Activated CD8-positive, alpha-beta T cell treated with anti-CD3 and anti-CD28 coated beads for 36 hours (primary cell): ENCODE measurements at regions not wholly inside any gene's neighbourhood (a gene's known extent, or its start where the extent isn't known, plus 50 kb on each side); places are given as distances from the start of the nearest gene placed in this dataset.

Source experiments
- ATAC-seq: fragments of 200-7000 bp; cut with Tn5 transposase; one replicate; pipeline ENCODE4 v1.10.0; 2021; ENCODE audit warnings: mild to moderate bottlenecking, moderate library complexity
- CTCF ChIA-PET: fragments of 350-600 bp; sonication (Branson Sonifier 250); formaldehyde crosslinking; loops from one replicate; lab custom pipeline; 2021; ENCODE audit warnings: antibody characterized with exemption; lab: Charles Lee
- POLR2A ChIA-PET: fragments of 350-600 bp; sonication (Branson Sonifier 250); formaldehyde crosslinking; loops from one replicate; lab custom pipeline; 2021; ENCODE audit warnings: antibody characterized with exemption; lab: Charles Lee
- DNase-seq: peaks from one replicate; pipeline ENCODE4 v3.0.0-alpha.2; 2020
- H3K27ac Mint-ChIP-seq: one replicate; pipeline ENCODE4 v1.8.0; 2021; ENCODE audit warnings: mild to moderate bottlenecking, mixed read lengths
- H3K27me3 Mint-ChIP-seq: one replicate; pipeline ENCODE4 v1.8.0; 2021; ENCODE audit warnings: mixed read lengths
- H3K36me3 Mint-ChIP-seq: one replicate; pipeline ENCODE4 v1.8.0; 2021; ENCODE audit warnings: low read depth, mixed read lengths
- H3K4me1 Mint-ChIP-seq: one replicate; pipeline ENCODE4 v1.8.0; 2021; ENCODE audit warnings: low read depth, mixed read lengths
- H3K4me3 Mint-ChIP-seq: one replicate; pipeline ENCODE4 v1.8.0; 2021; ENCODE audit warnings: mild to moderate bottlenecking, moderate library complexity, mixed read lengths
- H3K9me3 Mint-ChIP-seq: one replicate; pipeline ENCODE4 v1.8.0; 2021; ENCODE audit warnings: mixed read lengths
- intact Hi-C: fragments of 100-400 bp; cut with micrococcal nuclease; formaldehyde crosslinking; loops from one replicate; pipeline ENCODE4 v1.10.0; 2022
- TF ChIP-seq, protein P1 (sequence below): fragments of 200-600 bp; IDR thresholded peaks from one replicate; pipeline ENCODE4 v1.8.0; 2022; ENCODE audit warnings: antibody characterized with exemption, mild to moderate bottlenecking

- TF ChIP-seq, protein P1, sequence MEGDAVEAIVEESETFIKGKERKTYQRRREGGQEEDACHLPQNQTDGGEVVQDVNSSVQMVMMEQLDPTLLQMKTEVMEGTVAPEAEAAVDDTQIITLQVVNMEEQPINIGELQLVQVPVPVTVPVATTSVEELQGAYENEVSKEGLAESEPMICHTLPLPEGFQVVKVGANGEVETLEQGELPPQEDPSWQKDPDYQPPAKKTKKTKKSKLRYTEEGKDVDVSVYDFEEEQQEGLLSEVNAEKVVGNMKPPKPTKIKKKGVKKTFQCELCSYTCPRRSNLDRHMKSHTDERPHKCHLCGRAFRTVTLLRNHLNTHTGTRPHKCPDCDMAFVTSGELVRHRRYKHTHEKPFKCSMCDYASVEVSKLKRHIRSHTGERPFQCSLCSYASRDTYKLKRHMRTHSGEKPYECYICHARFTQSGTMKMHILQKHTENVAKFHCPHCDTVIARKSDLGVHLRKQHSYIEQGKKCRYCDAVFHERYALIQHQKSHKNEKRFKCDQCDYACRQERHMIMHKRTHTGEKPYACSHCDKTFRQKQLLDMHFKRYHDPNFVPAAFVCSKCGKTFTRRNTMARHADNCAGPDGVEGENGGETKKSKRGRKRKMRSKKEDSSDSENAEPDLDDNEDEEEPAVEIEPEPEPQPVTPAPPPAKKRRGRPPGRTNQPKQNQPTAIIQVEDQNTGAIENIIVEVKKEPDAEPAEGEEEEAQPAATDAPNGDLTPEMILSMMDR, result no peak
- CTCF ChIA-PET, result interaction anchor here (3.9 kb wide), 1 partner anchor 153 kb away, joined by 11 read pairs; no protein-coding TSS in a partner anchor
- Mint-ChIP-seq H3K36me3 (no peaks in the 10 kb centered on the region), H3K9me3 (no peaks in the 10 kb centered on the region), H3K27ac (no peak overlapping the region), H3K27me3 (peaks cover 12% of the 10 kb centered on the region), H3K4me1 (no peaks in the 10 kb centered on the region), H3K4me3 (no peak overlapping the region)
- POLR2A ChIA-PET, result no interaction called here
- intact Hi-C loops, result loop anchor here (10.0 kb wide), 1 partner anchor 152 kb away; no protein-coding TSS in a partner anchor
- ATAC-seq, result no peak
- DNase-seq, result no peak
Measured at GRCh38 chr2:224147174-224147573, 108.1 kb upstream of the SERPINE2 start.

DNA sequence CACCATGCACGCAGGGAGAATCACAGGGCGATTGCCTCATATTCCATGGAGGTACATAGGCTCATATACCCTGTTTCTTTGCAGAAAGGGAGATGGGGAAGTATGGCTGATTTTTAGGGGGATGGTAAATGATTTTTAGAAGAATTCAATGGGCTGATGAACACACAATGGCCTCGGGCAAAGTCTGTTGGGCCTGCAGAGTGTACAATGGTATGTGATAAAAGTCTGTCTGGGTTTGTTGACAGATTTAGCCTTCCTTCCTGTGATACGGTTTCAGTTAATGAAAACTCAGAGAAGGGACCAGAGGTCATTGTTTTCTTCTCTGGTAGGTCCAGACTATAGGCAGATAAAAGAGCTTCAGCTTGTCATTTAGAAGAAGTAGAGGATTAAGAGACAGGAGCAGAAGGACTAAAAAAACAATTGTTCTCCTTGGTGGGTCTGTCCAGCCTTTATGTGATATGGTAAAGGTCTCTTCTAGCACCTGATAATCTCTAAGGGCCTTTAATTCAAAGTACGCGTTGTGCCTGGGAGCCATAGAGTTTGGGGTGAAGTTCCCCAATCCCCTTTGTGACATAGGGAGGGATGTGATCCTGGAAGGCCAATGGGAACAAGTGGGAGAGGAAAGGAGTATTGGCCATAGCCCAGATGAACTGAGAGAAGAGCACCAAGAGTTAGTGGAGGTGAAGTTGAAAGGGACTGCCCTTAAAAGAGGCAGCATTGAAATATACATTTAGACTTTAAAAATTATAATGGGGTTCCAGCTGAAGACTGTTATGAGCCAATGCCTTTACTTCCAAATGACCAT, 107.5 kb upstream of the SERPINE2 start:
- ChIA-PET POLR2A (no interaction called here), CTCF (interaction anchor here (3.9 kb wide), 1 partner anchor 153 kb away, joined by 11 read pairs; no protein-coding TSS in a partner anchor)
- Mint-ChIP-seq H3K4me1 (no peaks in the 10 kb centered on the region), H3K4me3 (no peak overlapping the region), H3K9me3 (no peaks in the 10 kb centered on the region), H3K27ac (no peak overlapping the region), H3K36me3 (no peaks in the 10 kb centered on the region), H3K27me3 (peaks cover 14% of the 10 kb centered on the region)
- intact Hi-C loops, result loop anchor here (10.0 kb wide), 1 partner anchor 152 kb away; no protein-coding TSS in a partner anchor
- DNase-seq, result no peak
- TF ChIP-seq, protein P1, result no peak
- no peak for ATAC-seq

GRCh38 chr2:224145751-224146355, 106.8 kb upstream of the SERPINE2 start:
- H3K4me3 Mint-ChIP-seq, result no peak overlapping the region
- H3K9me3 Mint-ChIP-seq, result no peaks in the 10 kb centered on the region
- no peak overlapping the region for H3K27ac Mint-ChIP-seq
- no peaks in the 10 kb centered on the region for H3K36me3 Mint-ChIP-seq
- ChIA-PET CTCF (interaction anchor here (1.8 to 3.9 kb wide), 2 partner anchors 81 to 152 kb away, joined by 3 to 11 read pairs; no protein-coding TSS in a partner anchor), POLR2A (no interaction called here)
- DNase-seq (no peak), ATAC-seq (no peak)
- intact Hi-C loops, result loop anchor here (10.0 kb wide), 1 partner anchor 151 kb away; no protein-coding TSS in a partner anchor
- TF ChIP-seq, protein P1, result no peak
- H3K27me3 Mint-ChIP-seq, result peaks cover 15% of the 10 kb centered on the region
- H3K4me1 Mint-ChIP-seq, result no peaks in the 10 kb centered on the region

- Mint-ChIP-seq H3K4me1 (no peaks in the 10 kb centered on the region), H3K9me3 (no peaks in the 10 kb centered on the region), H3K27ac (no peak overlapping the region), H3K27me3 (peaks cover 15% of the 10 kb centered on the region), H3K4me3 (no peak overlapping the region), H3K36me3 (no peaks in the 10 kb centered on the region)
- DNase-seq (no peak), ATAC-seq (no peak)
- ChIA-PET CTCF (interaction anchor here (1.2 kb wide), 1 partner anchor 174 kb away, joined by 4 read pairs; no protein-coding TSS in a partner anchor), POLR2A (no interaction called here)
- intact Hi-C loops, result loop anchor here (10.0 kb wide), 1 partner anchor 149 kb away; no protein-coding TSS in a partner anchor
- TF ChIP-seq, protein P1, result no peak
Measured at GRCh38 chr2:224143526-224143925, 104.4 kb upstream of the SERPINE2 start.
